NCI-H1105 treated with DMSO at 0.1 percent for 48 hours (cell line): ENCODE measurements at regions not wholly inside any gene's neighbourhood (a gene's known extent, or its start where the extent isn't known, plus 50 kb on each side); places are given as distances from the start of the nearest gene placed in this dataset.
"Not testable (repeated sequence)": the region's sequence is repeated elsewhere in the genome, so short reads cannot be mapped to it uniquely, and the experiment has no call there.

ENCODE experiments used
- DNase-seq: peaks from one replicate; lab custom pipeline; 2025; lab: John Stamatoyannopoulos, UW

DNA sequence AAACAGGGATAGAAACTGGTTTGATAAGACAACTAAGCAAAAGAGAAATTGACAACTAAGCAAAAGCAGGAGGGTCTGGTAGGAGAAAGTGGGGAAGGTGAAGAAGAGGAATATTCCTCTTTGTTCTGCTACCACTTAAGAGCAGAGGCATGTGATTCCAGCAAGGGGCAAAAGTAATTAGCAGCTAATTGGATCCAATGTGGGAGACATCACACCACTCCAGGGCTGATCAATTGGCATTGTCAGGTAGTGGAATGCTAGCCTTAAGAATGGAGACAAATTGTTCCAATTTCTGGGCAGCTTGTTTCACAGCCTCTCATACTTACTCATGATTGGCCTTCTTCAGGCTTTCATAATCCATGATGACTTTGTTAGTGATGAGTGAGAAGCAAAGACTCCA lies 547.1 kb upstream of the GCFC2 start:
- no peak for DNase-seq

DNA sequence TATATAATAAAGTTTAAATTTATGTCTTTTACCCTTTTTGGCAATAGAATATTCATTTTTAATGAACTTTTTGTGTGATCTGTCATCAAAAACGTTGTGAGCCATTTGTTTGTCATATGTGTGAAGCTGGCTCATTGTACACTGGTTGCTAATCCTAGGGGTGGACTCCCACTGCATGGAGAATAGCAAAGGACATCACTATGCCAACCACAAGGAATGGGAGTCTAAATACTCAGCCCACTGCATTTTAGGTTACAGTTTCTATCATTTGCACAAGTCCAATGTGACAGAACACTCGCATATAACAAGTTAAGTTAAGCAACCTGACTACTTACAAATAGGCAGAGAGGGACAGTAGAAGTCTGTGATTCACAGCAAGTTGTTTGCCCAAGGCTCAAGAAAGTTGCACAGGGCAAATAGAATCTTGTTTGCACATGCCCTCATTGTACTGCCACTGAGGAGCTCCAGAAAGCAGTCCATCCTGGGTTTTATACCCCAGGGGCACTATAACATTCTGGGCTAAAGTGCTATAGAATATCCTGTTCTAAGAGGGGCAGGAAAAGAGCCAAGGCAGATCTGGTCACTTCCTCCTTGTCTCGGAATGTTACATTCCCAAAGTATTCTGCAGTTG lies 545.9 kb upstream of the GCFC2 start:
- DNase-seq = no peak

DNA sequence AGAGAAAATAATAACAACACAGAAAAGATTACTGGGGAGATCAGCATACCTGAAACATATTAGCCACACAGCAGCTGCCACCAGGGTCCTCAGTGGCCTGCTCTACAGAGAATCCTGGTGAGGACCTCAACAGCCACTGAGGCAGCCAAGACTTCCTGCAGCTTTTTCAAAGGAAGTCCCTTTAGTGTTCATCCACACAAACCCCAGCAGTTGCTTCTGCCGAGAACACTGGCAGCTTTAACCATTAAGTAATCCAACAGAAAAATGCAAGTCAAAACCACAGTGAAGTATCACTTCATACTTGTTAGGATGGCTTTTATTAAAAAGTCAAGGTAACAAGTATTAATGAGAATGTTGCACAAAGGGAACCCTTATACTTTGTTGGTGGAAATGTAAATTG lies 542.0 kb upstream of the GCFC2 start:
- DNase-seq = no peak

DNA sequence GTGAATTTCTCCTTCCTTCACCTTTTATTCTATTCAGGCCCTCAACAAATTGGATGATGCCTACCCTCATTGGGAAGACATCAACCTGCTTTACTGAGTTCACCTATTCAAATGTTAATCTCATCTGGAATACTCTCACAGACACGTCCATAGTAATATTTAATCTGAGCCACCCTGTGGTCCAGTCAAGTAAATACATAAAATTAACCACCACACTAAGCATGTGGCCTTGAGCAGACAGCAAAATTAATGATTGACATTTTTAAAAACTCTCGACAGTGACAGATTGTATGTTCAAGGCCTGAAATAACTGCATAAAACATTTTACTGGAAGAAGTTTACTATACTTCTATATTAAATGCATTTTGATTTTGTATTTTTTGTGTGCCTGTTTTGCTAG lies 540.6 kb upstream of the GCFC2 start:
- DNase-seq = no peak

DNA sequence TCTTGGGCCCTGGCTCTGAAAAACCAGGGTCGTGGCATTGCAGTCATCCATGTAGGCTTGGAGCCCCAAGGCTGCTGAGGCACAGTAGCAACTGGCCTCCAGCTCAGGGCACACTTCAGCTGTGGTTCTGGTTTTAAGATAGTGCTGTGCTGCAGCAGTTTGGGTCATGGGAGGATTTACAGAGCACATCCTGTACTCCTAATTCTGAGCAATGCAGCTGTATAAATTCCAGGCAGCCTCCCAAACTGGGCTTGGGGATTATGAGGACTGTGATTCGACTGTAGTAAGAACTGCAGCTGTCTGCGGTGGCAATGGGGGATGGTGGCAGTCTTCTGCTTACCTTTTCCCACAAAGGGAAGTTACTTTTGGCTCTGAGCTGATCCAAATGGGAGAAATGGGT lies 536.3 kb upstream of the GCFC2 start:
- DNase-seq = no peak

DNA sequence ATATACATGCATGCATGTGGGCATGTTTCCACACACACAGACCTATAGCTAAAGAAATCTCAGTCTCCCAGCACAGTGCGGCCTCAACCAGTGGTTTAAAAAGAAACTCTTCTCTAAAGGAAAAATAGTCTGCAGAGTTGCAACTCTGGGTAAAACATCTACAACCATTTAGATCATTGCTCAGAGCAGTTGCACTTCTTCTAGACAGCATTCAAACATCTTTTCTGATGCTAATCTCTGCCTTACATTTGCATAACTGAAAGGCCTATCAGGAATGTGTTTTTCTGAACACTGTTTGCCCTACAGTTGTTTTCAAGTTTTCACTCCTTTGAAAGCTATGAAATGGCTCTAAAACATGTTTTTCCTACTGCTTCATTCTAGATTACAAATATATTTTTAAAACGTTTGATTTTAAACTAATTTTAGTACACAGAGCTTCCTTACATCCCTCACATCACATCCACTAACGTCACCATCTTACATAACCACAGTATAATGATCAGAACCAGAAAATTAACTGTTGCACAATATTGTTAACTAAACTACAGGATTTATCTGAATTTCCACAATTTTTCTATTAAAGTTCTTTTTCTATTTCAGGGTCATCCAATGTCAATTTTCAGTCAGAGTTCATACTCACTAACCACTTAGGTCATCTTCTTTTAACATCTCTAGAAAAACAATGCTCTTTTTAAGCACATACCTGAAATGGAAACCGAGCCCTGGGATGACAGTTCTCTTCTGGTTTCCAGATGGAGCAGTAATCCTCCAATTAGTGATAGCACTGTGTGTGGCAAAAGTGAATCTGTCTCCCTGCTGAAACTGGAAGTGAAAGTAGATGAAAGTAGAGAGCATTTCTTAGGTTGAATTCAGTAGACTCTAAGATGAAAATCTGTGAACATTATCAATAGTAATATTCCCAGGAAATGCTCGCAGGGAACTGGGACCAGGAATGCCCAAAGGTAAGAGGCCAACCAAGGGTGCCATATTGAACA lies 501.6 kb upstream of the GCFC2 start:
- no peak for DNase-seq

DNA sequence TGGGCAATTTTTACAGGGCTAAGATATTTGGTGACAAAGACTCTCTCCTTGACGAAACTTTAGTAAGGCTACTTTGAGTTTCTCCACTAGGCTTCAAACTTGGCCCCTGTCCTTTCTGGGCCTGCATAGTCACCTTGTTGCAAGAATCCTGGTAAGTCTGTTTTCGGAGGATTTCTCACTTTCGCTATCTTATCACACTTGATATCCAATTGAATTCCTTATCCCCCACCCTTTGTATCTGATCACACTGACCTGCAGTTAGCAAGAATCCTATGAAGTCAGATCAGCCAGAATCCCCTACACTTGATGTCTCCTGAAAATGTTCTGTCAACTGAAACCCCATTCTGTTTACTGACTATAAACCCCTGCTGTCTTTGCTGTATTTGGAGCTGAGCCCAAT lies 499.8 kb upstream of the GCFC2 start:
- no peak for DNase-seq

DNA sequence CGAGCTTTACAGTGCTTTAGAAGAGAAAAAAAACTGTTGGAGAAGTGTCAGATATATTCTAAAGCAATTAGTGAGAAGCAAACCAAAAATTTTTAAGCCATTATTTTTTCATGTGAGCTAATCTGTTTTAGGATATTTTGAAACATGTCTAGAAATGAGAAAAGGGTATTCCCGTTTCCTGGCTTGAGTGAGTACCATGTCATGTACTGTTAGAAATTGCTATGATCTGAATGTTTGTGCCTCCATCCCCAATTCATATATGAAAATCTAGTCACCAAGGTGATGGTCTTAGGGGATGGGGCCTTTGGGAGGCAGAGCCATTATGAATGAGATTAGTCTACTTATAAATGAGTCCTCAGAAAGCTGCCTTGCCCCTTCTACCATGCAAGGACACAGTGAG lies 493.3 kb upstream of the GCFC2 start:
- DNase-seq = no peak

DNA sequence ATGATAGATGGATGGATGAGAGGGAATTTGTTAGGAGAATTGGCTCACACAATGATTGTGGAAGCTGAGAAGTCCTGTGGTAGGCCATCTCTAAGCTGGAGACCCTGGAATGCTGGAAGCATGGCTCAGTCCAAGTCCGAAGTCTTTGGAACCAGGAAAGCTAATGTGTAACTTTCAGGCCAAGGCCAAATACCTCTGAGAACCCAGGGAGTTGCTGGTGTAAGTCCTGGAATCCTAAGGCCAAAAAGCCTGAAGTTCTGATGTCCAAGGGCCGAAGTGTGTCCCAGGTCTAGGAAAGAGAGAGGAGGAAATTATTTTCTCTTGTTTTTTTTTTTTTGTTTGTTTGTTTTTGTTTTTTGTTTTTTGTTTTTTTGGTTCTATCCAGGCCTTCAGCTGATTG lies 492.2 kb upstream of the GCFC2 start:
- no peak for DNase-seq

DNA sequence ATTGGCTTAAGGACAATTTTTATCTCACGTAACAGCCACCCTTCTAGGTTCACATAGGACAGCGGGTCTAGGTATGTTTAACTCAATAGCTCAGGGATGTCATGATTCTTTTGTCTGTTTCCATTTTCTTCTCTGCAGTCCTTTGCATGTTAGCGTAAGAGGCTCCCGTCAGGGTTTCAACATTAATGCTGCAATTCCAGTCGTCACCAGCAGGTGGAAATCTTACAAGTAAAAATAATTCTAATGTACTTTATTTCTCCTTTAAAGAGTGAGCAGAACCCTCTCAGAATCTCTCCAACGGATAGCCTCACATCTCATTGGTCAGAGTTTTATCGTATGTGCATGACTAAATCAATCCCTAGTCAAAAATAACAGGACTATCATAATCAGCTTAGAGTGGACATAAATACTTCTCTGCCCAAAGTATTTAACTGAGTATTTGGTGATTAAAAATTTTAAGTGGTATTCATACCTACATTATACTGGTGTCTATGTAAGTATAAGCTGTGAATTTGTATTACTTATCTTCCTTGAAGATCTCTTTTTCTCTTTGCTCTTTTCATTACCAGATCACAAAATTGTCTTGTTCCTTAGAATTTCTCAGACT lies 487.2 kb upstream of the GCFC2 start:
- no peak for DNase-seq

DNA sequence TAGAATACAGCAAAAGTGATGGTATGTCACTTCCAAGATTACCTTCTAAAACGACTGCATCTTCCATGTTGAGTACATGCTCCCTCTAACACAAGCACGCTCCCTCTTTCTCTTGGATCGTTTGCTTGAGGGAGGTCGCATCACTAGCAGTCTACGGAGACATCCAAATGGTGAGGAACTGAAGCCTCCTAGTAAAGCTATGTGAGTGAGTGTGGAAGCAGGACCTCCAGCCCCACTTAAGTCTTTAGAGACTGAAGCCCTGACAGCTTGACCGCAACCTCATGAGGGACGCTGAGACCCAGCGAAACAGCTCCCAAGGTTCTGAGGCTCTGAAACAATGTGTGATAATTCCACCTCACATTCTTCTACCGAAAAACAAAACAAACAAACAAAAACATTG lies 486.7 kb upstream of the GCFC2 start:
- no peak for DNase-seq

DNA sequence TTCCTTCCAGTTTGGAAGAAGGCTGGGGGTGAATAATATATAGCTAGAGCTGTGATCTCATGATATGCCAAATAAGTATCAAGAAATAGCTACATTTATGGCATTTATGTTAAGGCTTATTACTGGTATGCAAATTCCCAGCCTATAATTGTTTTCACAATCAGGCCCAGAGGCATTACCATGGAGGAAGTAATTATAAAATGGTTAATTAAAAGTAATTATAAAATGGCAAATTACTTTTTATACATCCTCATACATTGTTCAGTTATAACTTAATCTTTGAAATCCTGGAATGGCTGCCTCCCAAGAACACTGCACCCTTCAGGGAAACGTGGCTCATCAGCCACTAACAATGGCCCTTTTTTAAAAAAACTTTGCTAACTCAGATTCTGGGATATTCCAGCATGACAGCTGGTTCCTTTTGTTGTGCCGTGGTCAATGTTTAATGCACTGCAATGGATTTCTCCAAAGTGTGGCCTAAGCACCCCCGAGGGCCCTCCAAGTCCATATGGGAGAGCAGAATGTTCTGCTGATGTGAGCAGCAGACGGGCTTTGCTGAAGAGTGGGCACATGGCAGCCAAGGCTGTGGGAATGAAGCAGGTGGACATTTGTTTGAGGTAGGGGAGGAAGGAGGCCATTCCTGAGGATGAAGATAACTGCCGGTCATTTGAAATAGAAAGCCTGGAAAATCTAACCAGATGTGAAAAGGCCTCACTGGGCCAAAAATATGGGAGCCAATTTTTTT lies 483.5 kb upstream of the GCFC2 start:
- no peak for DNase-seq

DNA sequence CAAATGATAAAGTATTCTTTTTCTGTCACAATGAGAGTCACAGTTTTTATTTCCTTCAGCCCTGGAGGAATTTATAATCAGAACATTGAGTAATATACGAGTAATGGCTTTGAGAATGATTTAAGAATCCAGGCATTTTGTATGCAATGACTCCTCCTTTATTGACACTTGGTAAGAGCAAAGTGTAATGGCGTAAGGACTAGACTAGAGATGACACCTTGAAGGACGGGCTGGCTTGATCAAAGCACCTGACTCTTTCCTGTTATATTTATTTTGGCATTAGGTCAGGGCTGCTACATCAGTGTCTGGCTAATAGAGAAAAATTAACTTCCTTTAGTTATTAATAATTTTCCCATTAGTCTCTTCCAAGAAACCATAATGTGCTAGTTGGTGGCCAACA lies 482.4 kb upstream of the GCFC2 start:
- no peak for DNase-seq

DNA sequence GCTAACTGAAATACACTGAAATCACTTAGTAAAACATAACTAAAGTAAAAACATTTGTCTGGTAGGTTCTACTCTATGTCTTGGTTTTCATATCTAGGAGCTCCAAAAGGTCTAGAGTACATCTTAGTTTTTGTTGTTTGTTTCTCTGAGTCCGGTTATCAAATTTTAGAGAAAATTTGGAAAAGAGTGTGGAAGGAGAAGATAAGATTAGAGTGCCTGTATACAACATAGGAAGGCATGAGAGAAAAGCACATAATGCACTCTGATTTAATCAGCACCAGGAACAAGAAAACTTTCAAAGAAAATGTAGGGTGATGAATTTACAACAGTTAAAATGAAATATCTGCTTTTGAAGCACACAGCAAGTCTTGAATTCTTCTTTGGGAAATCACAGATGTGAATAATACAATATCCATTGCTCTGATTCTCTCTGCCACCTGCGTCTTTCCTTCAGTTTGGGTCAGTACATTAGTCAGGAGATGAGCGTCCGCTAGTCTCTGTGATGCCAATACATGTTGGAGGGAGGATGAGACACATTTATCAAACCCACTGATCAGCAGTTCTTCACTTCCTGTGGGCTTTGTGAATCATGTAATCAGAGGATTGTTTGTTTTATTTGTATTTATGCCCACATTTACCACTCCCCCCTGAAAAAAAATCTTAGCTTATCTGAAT lies 477.8 kb upstream of the GCFC2 start:
- no peak for DNase-seq

DNA sequence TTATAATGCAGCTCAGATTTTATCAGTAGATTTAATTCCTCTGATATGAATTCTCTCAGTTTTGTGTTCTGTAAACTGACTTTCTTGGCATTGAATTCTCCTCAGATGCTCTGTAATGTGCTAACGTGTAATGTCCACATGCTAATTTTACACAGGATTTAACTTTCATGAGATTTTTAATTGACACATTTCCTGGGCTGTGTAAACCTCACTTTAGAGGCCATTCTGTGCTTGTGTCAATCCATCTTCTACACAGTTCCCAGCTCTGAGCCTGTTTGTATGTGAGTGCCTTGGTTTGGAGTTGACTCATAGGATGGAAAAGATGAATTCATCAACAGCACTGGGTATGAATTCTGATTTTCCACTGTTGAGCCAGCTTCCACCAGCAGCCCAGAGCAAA lies 476.7 kb upstream of the GCFC2 start:
- no peak for DNase-seq

DNA sequence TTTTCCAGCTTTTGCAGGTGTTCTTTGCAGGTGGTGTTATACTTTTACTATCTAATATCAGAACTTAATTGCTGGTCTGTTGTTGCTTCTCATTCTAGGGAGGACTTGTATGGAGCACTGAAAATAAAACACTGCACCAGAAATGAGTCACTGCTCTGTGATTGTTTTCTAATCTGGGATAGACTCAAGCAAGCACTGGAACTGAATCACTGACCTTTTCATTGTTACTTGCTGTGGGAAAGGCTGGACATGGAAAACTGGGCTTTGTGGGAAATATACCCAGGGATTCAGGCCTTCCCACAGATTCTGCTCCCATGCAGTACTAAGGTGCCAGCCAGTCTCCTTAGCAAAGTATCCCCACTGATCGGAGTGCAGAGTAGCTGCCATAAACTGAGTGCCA lies 470.0 kb upstream of the GCFC2 start:
- no peak for DNase-seq

DNA sequence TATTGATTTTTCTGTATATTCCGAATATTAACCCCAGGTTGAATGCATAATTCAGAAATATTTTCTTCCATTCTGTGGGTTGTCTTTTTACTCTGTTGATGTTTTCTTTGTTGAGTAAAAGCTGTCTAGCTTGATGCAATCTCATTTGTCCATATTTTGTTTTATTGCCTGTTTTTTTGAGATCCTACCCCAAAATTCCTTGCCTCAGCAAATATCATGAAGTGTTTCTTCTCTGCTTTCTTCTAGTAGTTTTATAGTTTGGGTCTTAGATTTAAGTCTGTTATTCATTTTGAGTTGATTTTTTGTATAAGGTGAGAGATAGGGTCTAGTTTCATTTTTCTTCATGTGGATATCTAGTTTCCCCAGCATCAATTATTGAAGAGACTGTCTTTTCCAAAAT lies 467.9 kb upstream of the GCFC2 start:
- no peak for DNase-seq

DNA sequence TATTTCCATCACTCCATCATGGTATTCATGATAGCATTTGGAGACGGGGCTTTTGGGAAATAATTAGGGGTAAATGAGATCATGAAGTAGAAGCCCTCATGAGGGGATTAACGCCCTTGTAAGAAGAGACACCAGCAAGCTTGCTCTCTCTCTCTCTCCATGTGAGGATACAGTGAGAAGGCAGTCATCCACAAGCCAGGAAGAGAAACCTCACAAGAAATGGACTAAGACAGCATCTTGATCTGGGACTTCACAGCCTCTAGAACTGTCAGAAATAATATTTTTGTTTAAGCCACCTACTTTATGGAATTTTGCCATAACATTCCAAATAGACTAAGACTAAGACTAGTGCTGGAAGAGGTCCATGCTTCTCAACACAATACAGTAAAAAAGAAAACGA lies 464.6 kb upstream of the GCFC2 start:
- DNase-seq = no peak

DNA sequence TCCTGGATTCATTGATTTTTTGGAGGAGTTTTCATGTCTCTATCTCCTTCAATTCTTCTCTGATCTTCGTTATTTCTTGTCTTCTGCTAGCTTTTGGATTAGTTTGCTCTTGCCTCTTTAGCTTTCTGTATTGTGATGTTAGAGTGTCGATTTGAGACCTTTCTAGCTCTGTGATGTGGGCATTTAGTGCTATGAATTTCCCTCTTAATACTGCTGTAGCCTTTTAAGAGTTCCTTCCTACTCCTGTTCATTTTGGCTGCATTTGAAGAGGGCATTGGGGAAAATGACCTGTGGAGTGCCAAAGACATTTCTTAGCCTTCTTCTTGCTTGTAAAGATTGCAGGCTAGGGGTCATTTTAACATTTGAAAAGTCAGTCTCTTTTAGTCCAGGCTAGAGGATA lies 463.8 kb upstream of the GCFC2 start:
- DNase-seq = no peak

DNA sequence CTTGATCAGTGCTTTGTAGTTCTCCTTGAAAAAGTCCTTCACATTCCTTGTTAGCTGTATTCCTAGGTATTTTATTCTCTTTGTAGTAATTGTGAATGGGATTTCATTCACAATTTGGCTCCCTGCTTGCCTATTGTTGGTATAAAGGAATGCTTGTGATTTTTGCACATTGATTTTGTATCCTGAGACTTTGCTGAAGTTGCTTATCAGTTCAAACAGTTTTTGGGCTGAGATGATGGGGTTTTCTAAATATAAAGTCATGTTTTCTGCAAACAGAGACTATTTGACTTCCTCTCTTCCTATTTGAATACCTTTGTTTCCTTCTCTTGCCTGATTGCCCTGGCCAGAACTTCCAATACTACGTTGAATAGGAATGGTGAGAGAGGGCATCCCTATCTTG lies 462.5 kb upstream of the GCFC2 start:
- DNase-seq = not testable (repeated sequence)

DNA sequence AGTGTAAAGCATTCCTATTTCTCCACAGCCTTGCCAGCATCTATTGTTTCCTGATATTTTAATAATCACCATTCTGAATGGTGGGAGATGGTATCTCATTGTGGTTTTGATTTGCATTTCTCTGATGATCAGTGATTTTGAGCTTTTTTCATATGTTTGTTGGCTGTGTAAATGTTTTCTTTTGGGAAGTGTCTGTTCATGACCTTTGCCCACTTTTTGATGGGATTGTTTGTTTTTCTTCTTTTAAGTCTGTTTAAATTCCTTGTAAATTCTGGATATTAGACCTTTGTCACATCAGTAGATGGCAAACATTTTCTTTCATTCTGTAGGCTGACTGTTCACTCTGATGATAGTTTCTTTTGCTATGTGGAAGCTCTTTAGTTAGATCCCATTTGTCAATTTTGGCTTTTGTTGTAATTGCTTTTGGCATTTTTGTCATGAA lies 461.5 kb upstream of the GCFC2 start:
- DNase-seq = not testable (repeated sequence)

DNA sequence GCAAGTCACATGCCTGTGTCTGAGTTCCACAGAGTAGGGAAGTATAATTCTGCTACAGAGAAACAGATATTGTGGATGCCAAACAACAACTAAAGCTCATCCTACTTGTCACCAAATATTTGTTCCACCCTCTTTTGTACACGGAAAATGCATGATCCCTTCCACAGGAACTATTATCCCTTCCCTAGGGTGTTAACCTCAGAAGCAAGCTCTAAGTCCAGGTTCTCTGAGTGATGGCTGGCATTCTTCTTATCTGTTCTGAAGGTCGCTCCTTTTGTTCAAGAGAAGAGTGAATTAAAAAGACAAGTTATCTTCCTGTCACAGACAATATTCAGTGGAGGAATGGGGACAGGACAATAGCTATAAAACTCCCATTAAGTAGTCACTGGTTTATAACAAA lies 460.1 kb upstream of the GCFC2 start:
- DNase-seq = no peak
